GM10248 (cell line): ENCODE measurements at regions not wholly inside any gene's neighbourhood (a gene's known extent, or its start where the extent isn't known, plus 50 kb on each side); places are given as distances from the start of the nearest gene placed in this dataset.

Experiments used
- CTCF ChIA-PET: fragments of 300-600 bp; sonication (Branson Sonifier 250); formaldehyde crosslinking; extraction: SDS; loops from one replicate; lab custom pipeline; 2021; ENCODE audit warnings: antibody characterized with exemption; lab: Yijun Ruan, JAX
- POLR2A ChIA-PET: fragments of 350-650 bp; sonication (Branson Sonifier 250); formaldehyde crosslinking; extraction: SDS; loops from one replicate; lab custom pipeline; 2020; ENCODE audit warnings: antibody characterized with exemption; lab: Yijun Ruan, JAX
- DNase-seq: peaks from one replicate; pipeline ENCODE4 v3.0.0; 2012; ENCODE audit errors: extremely low spot score
- TF ChIP-seq, protein P1 (sequence below): IDR thresholded peaks from 2 replicates; pipeline ENCODE4 v1.5.1; 2012; ENCODE audit warnings: mild to moderate bottlenecking, low read depth; ENCODE audit errors: extremely low read depth, missing control alignments, control extremely low read depth

DNA sequence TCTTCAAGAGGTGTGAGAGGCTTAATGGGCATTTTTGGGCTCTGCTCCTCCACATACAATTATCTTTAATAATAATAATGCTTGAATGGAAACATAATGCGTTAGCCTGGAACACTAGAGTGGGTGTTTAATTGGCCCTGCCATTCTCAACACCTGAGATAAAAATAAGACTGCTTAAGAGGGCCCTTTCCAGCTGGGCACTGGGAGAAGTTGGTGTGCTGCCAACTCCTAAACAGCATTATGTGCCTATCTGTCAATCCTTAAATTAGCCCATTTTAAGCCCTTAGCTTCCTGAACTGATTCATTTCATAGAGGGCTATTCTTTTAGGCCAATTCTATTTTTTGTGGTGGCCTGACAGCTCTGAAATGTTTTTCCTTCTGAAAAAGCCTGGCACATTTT lies 211.1 kb upstream of the ZIC3 start:
- TF ChIP-seq, protein P1, sequence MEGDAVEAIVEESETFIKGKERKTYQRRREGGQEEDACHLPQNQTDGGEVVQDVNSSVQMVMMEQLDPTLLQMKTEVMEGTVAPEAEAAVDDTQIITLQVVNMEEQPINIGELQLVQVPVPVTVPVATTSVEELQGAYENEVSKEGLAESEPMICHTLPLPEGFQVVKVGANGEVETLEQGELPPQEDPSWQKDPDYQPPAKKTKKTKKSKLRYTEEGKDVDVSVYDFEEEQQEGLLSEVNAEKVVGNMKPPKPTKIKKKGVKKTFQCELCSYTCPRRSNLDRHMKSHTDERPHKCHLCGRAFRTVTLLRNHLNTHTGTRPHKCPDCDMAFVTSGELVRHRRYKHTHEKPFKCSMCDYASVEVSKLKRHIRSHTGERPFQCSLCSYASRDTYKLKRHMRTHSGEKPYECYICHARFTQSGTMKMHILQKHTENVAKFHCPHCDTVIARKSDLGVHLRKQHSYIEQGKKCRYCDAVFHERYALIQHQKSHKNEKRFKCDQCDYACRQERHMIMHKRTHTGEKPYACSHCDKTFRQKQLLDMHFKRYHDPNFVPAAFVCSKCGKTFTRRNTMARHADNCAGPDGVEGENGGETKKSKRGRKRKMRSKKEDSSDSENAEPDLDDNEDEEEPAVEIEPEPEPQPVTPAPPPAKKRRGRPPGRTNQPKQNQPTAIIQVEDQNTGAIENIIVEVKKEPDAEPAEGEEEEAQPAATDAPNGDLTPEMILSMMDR = no peak
- no peak for DNase-seq
- CTCF ChIA-PET = no interaction called here
- POLR2A ChIA-PET = no interaction called here

DNA sequence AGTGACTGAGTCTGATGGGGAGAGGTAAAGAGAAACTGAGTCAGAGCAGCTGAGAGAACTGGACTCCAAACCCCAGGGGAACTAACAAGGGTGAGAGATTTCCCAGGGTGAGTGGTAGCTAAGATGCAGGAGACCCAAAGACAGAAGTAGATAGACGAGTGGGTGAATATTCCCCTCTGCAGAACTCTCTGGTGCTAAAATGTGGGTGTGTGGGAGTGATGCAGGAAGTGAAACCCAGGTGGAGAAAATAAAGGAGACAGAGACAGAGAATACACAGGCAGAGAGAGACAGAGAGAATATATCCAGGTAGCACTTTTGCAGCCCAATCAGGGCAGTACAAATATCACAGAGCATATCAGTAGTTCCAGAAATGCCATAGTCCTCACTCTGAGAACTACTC lies 212.5 kb upstream of the ZIC3 start:
- DNase-seq = no peak
- TF ChIP-seq, protein P1 = no peak
- ChIA-PET CTCF (no interaction called here), POLR2A (no interaction called here)

- DNase-seq = no peak
- TF ChIP-seq, protein P1 = no peak
- POLR2A ChIA-PET = no interaction called here
- CTCF ChIA-PET = no interaction called here
Measured at GRCh38 chrX:137352101-137352660, 213.7 kb upstream of the ZIC3 start.

DNA sequence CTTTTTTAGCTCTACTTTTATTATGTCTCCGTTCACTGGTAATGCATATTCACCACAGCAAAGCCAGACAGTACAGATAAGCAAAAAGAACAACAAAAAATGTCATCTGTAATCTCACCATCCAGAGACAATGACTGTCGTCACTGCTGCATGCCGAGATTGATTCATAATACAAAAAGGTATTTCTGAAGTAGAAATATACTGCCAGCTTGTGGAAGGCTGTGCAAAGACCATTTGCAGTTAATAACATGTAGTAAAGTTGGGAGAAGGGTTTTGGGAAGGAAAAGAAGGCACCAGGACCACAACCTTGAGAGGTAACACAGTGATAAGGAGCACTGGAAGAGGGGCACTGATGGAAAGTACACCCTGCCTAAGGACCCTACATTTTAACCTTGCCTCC lies 223.0 kb upstream of the ZIC3 start:
- no peak for DNase-seq
- ChIA-PET POLR2A (no interaction called here), CTCF (interaction anchor here (0.8 kb wide), 1 partner anchor 38 kb away, joined by 3 read pairs; no protein-coding TSS in a partner anchor)
- TF ChIP-seq, protein P1 = no peak

GRCh38 chrX:137313627-137314026 lies 252.3 kb upstream of the ZIC3 start:
- TF ChIP-seq, protein P1 = no peak
- ChIA-PET POLR2A (no interaction called here), CTCF (no interaction called here)
- DNase-seq = no peak

- ChIA-PET POLR2A (no interaction called here), CTCF (interaction anchor here (1.3 kb wide), 1 partner anchor 38 kb away, joined by 3 read pairs; no protein-coding TSS in a partner anchor)
- TF ChIP-seq, protein P1 = no peak
- DNase-seq = no peak
Measured at GRCh38 chrX:137305404-137305803, 260.5 kb upstream of the ZIC3 start.
